ENCODE measurements at regions not wholly inside any gene's neighbourhood (a gene's known extent, or its start where the extent isn't known, plus 50 kb on each side); places are given as distances from the start of the nearest gene placed in this dataset.
"Not testable (repeated sequence)": the region's sequence is repeated elsewhere in the genome, so short reads cannot be mapped to it uniquely, and the experiment has no call there.

- DNase-seq: no peak
Measured at GRCh38 chr2:56969513-56969912, 785.7 kb downstream of the CCDC85A start.

- no peak for DNase-seq
Measured at GRCh38 chr2:56971383-56971974, 787.7 kb downstream of the CCDC85A start.

- DNase-seq: no peak
Measured at GRCh38 chr2:56981554-56981953, 797.8 kb downstream of the CCDC85A start.

- no peak for DNase-seq
Measured at GRCh38 chr2:56985609-56986008, 801.8 kb downstream of the CCDC85A start.

GRCh38 chr2:57022496-57022895 is 838.7 kb downstream of the CCDC85A start:
- DNase-seq: no peak

GRCh38 chr2:57044931-57045635 is 861.3 kb downstream of the CCDC85A start:
- no peak for DNase-seq

- DNase-seq: no peak
Measured at GRCh38 chr2:57049273-57049672, 865.5 kb downstream of the CCDC85A start.

GRCh38 chr2:57050007-57050406 is 866.2 kb downstream of the CCDC85A start:
- DNase-seq: no peak

GRCh38 chr2:57066301-57066700 is 882.5 kb downstream of the CCDC85A start:
- DNase-seq: not testable (repeated sequence)

GRCh38 chr2:57075226-57075625 is 891.4 kb downstream of the CCDC85A start:
- no peak for DNase-seq

- no peak for DNase-seq
Measured at GRCh38 chr2:57080035-57080434, 896.2 kb downstream of the CCDC85A start.

GRCh38 chr2:57084697-57085281 is 901.0 kb downstream of the CCDC85A start:
- DNase-seq: no peak

- no peak for DNase-seq
Measured at GRCh38 chr2:57093020-57093419, 909.2 kb downstream of the CCDC85A start.

- no peak for DNase-seq
Measured at GRCh38 chr2:57097855-57098254, 914.1 kb downstream of the CCDC85A start.

GRCh38 chr2:57100436-57100835 is 916.6 kb downstream of the CCDC85A start:
- no peak for DNase-seq

- DNase-seq: no peak
Measured at GRCh38 chr2:57105694-57106093, 921.9 kb downstream of the CCDC85A start.

GRCh38 chr2:57107353-57107752 is 923.6 kb downstream of the CCDC85A start:
- no peak for DNase-seq

GRCh38 chr2:57111531-57111930 is 927.7 kb downstream of the CCDC85A start:
- DNase-seq: no peak

- DNase-seq: no peak
Measured at GRCh38 chr2:57119141-57119540, 927.5 kb upstream of the VRK2 start.

- DNase-seq: no peak
Measured at GRCh38 chr2:57126410-57126809, 920.2 kb upstream of the VRK2 start.

- no peak for DNase-seq
Measured at GRCh38 chr2:57139179-57139578, 907.4 kb upstream of the VRK2 start.

GRCh38 chr2:57141269-57141668 is 905.3 kb upstream of the VRK2 start:
- no peak for DNase-seq

GRCh38 chr2:57146951-57147350 is 899.7 kb upstream of the VRK2 start:
- no peak for DNase-seq

Measured in hypothalamus (tissue), 51 donors.